ENCODE measurements at regions not wholly inside any gene's neighbourhood (a gene's known extent, or its start where the extent isn't known, plus 50 kb on each side); places are given as distances from the start of the nearest gene placed in this dataset.
"Not testable (repeated sequence)": the region's sequence is repeated elsewhere in the genome, so short reads cannot be mapped to it uniquely, and the experiment has no call there.

- TF ChIP-seq POLR2A, CTCF, POLR2AphosphoS5 (IDR thresholded peaks at IDR 0.05): not testable (repeated sequence)
Observed at GRCh38 chr16:88276123-88276588, 106.6 kb upstream of the ZNF469 start.

Measured in prostate gland (tissue), 2 donors.